ENCODE measurements at regions not wholly inside any gene's neighbourhood (a gene's known extent, or its start where the extent isn't known, plus 50 kb on each side); places are given as distances from the start of the nearest gene placed in this dataset.

DNA sequence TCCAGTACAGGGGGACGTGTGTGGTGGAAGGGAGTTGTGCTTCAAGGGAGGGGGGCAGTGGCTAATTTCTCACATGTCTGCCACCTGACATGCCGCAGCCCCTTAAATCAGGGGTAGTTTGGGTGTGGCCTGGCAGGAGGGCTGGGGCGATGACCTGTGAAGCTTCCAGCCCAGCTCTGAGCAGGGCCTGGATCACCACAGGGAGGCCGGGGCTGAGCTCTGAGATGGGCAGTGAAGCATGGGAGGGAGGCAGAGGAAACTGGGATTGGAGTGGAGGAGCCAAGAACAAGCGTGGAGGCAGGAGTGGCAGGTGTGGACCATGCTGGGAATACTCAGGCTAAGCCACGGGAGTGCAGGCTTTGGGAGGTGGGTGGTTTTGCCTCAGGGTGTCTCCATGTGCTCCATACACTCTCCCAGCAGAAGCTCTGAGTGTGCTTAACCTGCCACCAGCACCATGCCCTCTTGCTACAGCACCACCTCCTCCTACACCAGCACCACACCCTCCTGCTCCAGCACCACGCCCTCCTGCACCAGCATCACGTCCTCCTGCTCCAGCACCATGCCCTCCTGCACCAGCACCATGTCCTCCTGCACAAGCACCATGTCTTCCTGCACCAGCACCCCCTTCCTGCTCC is 99.3 kb upstream of the SHH start:
- TF ChIP-seq CTCF (IDR thresholded peaks at IDR 0.05) (no peak), POLR2A (IDR thresholded peaks at IDR 0.05) (no peak)

All from esophagus squamous epithelium (tissue), 4 donors.